ENCODE measurements at regions not wholly inside any gene's neighbourhood (a gene's known extent, or its start where the extent isn't known, plus 50 kb on each side); places are given as distances from the start of the nearest gene placed in this dataset.

GRCh38 chr1:38326135-38326534 lies 279.5 kb upstream of the POU3F1 start:
- TF ChIP-seq CTCF (conservative IDR thresholded peaks at IDR 0.05) (no peak), ZFX (IDR thresholded peaks at IDR 0.05) (no peak)
